Body of pancreas (tissue), 4 donors: ENCODE measurements at regions not wholly inside any gene's neighbourhood (a gene's known extent, or its start where the extent isn't known, plus 50 kb on each side); places are given as distances from the start of the nearest gene placed in this dataset.

Experiments
- ATAC-seq: fragments of 150-250 bp; one replicate; pipeline ENCODE4 v1.9.1; 2016
- DNase-seq, 4 donors: peaks; one replicate each; pipeline ENCODE4 v3.0.0-alpha.2; 2019
- H3K27ac ChIP-seq, 4 donors: fragments of 200-600 bp; sonication (generic); 1 replicate in 3 of 4; 2 replicates in 1 of 4; pipeline versions ENCODE4 v1.5.1 to v1.6.1; 2016 to 2019; ENCODE audit warnings: mild to moderate bottlenecking in 1 of 4, mixed read lengths in 1 of 4, moderate library complexity in 1 of 4
- H3K27me3 ChIP-seq, 2 donors: fragments of 200-600 bp; sonication (generic); one replicate each; pipeline ENCODE4 v1.6.0; 2016; ENCODE audit warnings: mild to moderate bottlenecking in 1 of 2
- H3K36me3 ChIP-seq, 2 donors: fragments of 200-600 bp; sonication (generic); replicated peaks in 1 of 2; 2 replicates each; pipeline ENCODE4 v1.5.1; 2016; ENCODE audit warnings: low read depth in 2 of 2; ENCODE audit not compliant: insufficient read depth in 1 of 2
- H3K4me1 ChIP-seq: fragments of 200-600 bp; sonication (generic); one replicate; pipeline ENCODE4 v1.6.0; 2016
- H3K4me3 ChIP-seq, 2 donors: fragments of 200-600 bp; sonication (generic); 1 replicate in 1 of 2; 2 replicates in 1 of 2; pipeline ENCODE4 v1.5.1; 2016 to 2019
- H3K9me3 ChIP-seq, 3 donors: fragments of 200-600 bp; sonication (generic); 1 replicate in 2 of 3; 2 replicates in 1 of 3; pipeline ENCODE4 v1.5.1; 2016
- POLR2A ChIP-seq, 3 donors: fragments of 450-650 bp; IDR thresholded peaks; one replicate each; pipeline ENCODE4 v1.6.1; 2016; ENCODE audit warnings: antibody characterized with exemption in 3 of 3, mild to moderate bottlenecking in 2 of 3
- whole genome bisulfite sequencing, 2 donors: methylation state at CpG; one replicate each; pipeline ENCODE4 v1.1.5; 2017; 5-methylcytosine and 5-hydroxymethylcytosine counted together
- intact Hi-C: fragments of 100-400 bp; cut with DNase I; formaldehyde crosslinking; loops from one replicate; pipeline ENCODE4 v1.15.1; 2023
- TF ChIP-seq, protein P1 (sequence below), 7 experiments: fragments of 450-650 bp in 4 of 7; fragments of 200-600 bp in 3 of 7; sonication (generic) in 3 of 7; IDR thresholded peaks; one replicate each; pipeline ENCODE4 v1.5.1; 2016 to 2019; ENCODE audit warnings: antibody characterized with exemption in 7 of 7

DNA sequence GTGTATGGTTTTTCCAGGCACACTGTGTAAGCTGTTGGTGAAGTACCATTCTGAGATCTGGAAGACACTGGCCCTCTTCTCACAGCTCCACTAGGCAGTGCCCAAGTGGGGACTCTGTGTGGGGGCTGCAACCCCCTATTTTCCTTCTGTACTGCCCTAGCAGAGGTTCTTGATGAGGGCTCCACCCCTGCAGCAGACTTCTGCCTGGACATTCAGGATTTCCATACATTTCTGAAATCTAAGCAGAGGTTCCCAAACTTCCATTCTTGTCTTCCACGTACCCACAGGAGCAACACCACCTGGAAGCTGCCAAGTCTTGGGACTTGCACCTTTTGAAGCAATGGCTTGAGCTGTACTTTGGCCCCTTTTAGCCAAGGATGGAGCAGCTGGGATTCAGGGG lies 85.2 kb upstream of the PRMT8 start:
- Histone ChIP-seq H3K4me1 (no peaks in the 10 kb centered on the region), H3K27me3 (no peaks in the 10 kb centered on the region), H3K9me3 (peaks cover 0 to 27% (median 2%) of the 10 kb centered on the region in 3 donors), H3K4me3 (no peak overlapping the region), H3K27ac (no peak overlapping the region), H3K36me3 (no peaks in the 10 kb centered on the region)
- no peak for ATAC-seq
- TF ChIP-seq, protein P1, sequence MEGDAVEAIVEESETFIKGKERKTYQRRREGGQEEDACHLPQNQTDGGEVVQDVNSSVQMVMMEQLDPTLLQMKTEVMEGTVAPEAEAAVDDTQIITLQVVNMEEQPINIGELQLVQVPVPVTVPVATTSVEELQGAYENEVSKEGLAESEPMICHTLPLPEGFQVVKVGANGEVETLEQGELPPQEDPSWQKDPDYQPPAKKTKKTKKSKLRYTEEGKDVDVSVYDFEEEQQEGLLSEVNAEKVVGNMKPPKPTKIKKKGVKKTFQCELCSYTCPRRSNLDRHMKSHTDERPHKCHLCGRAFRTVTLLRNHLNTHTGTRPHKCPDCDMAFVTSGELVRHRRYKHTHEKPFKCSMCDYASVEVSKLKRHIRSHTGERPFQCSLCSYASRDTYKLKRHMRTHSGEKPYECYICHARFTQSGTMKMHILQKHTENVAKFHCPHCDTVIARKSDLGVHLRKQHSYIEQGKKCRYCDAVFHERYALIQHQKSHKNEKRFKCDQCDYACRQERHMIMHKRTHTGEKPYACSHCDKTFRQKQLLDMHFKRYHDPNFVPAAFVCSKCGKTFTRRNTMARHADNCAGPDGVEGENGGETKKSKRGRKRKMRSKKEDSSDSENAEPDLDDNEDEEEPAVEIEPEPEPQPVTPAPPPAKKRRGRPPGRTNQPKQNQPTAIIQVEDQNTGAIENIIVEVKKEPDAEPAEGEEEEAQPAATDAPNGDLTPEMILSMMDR (IDR thresholded peaks at IDR 0.05): no peak
- no peak for TF ChIP-seq POLR2A (IDR thresholded peaks at IDR 0.05)
- WGBS, 2 donors: 67 to 76% methylated on average over 1 of the region's 1 CpG
- intact Hi-C loops: no loop called here
- no peak for DNase-seq

DNA sequence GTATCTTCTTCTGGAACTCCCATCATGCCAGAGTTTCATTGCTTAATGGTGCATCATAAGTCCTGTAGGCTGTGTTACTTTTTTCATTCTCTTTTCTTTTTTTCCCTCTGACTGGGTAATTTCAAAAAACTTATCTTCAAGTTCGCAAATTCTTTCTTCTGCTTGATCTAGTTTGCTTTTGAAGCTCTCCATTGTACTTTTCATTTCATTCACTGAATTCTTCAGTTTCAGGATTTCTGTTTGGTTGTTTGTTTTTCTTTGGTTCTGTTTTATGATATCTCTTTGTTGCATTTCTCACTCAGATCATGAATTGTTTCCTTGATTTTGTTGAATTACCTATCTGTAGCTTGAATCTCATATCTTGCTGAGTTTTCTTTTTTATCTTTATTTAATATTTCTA lies 83.3 kb upstream of the PRMT8 start:
- ATAC-seq (no peak), DNase-seq (no peak)
- Histone ChIP-seq H3K36me3 (no peaks in the 10 kb centered on the region), H3K4me1 (no peaks in the 10 kb centered on the region), H3K4me3 (no peak overlapping the region), H3K27ac (no peak overlapping the region), H3K27me3 (no peaks in the 10 kb centered on the region), H3K9me3 (peaks cover 0 to 22% (median 2%) of the 10 kb centered on the region in 3 donors)
- no peak for TF ChIP-seq POLR2A (IDR thresholded peaks at IDR 0.05)
- intact Hi-C loops: no loop called here
- 82 to 97% methylated on average over 1 of the region's 1 CpG for WGBS, 2 donors

DNA sequence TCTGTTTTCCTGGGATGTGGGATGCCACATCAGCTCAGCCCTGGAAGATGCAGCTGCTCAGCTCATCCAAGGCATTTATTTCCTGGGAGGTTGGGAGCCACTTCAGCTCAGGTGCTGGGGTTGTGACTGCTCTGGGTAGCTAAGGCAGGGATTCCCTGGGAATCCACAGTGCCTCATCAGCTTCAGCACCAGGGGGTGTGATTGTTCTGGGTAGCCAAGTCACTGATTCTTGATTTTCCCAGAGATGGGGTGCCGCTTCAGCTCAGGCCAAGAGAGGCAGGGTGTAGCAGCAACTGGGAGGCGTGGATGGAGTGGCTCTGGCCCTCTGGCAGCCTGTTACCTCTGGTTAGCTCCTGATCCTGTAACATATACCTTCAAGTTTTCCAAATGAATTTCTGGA lies 81.3 kb upstream of the PRMT8 start:
- 95 to 100% methylated on average over 1 to 2 of the region's 2 CpGs for WGBS, 2 donors
- ATAC-seq (no peak), DNase-seq (no peak)
- H3K4me3 ChIP-seq: no peak overlapping the region
- H3K27ac ChIP-seq: no peak overlapping the region
- TF ChIP-seq, protein P1 (IDR thresholded peaks at IDR 0.05): no peak
- TF ChIP-seq POLR2A (IDR thresholded peaks at IDR 0.05): no peak
- intact Hi-C loops: no loop called here
- H3K27me3 ChIP-seq: no peaks in the 10 kb centered on the region
- no peaks in the 10 kb centered on the region for H3K4me1 ChIP-seq
- H3K36me3 ChIP-seq: no peaks in the 10 kb centered on the region
- peaks cover 0 to 22% (median 2%) of the 10 kb centered on the region in 3 donors for H3K9me3 ChIP-seq

DNA sequence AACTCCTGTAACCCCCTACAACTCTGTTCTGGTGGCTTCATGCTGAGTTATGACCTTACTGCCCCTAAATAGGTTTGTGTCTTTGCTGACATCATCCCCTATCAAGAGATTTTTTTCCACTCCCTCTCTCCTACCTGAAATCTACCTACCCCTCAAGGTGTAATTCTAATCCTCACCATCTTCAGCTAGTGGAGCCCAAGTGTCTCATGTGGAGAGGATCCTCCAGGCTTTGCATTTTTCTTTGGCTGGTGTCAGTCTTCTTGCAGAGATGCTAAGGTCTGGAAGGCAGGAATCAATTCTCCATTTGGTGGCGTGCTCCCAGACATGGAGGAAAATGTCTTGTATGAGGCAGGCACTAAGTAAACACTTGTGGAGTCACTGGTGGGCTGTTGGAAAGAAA lies 74.8 kb upstream of the PRMT8 start:
- Histone ChIP-seq H3K9me3 (no peaks in the 10 kb centered on the region), H3K36me3 (no peaks in the 10 kb centered on the region), H3K27ac (no peak overlapping the region), H3K27me3 (no peaks in the 10 kb centered on the region), H3K4me3 (no peak overlapping the region), H3K4me1 (peaks cover 32% of the 10 kb centered on the region)
- TF ChIP-seq POLR2A (IDR thresholded peaks at IDR 0.05): no peak
- TF ChIP-seq, protein P1 (IDR thresholded peaks at IDR 0.05): no peak
- DNase-seq (no peak), ATAC-seq (no peak)
- intact Hi-C loops: no loop called here
- 94 to 95% methylated on average over 1 of the region's 1 CpG for WGBS, 2 donors

DNA sequence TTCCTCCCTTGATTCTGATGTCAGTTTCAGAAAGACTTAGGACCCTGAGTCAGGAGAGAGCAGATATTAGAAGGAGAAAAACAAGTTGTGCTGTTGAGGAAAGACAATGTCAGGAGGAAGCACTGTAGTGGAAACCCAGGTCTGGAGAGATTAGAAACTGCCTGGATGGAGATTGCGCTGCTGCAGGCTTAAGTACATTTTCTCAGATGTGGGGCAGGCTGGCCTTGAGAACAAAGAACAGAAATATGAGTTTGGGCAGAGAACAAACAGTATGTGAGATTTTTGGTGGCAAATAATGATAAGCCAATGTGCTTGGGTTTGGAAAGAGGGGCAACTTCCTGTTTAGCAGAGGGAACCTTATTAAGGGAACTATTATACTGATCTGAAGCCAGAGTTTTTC lies 74.3 kb upstream of the PRMT8 start:
- DNase-seq (peak in 2 of 4 donors; percentile 10 to 20), ATAC-seq (peak; percentile 42)
- Histone ChIP-seq H3K36me3 (no peaks in the 10 kb centered on the region), H3K4me1 (peaks cover 32% of the 10 kb centered on the region), H3K27me3 (no peaks in the 10 kb centered on the region), H3K9me3 (no peaks in the 10 kb centered on the region), H3K27ac (peak overlapping the region in 1 of 4 donors; percentile 15), H3K4me3 (no peak overlapping the region)
- TF ChIP-seq POLR2A (IDR thresholded peaks at IDR 0.05): no peak
- TF ChIP-seq, protein P1 (IDR thresholded peaks at IDR 0.05): no peak
- 29 to 40% methylated on average over 1 of the region's 1 CpG for WGBS, 2 donors
- intact Hi-C loops: no loop called here
